GM12891 (cell line): ENCODE measurements at regions not wholly inside any gene's neighbourhood (a gene's known extent, or its start where the extent isn't known, plus 50 kb on each side); places are given as distances from the start of the nearest gene placed in this dataset.

Source experiments
- PAX5 ChIP-seq: IDR thresholded peaks from 2 replicates; pipeline ENCODE4 v1.6.1; 2011; ENCODE audit warnings: low read length, moderate library complexity, mild to moderate bottlenecking; ENCODE audit not compliant: insufficient read depth, severe bottlenecking
- POLR2A ChIP-seq: IDR thresholded peaks from 2 replicates; pipeline ENCODE4 v1.6.1; 2011; ENCODE audit warnings: low read depth, low read length, control low read depth
- POLR2AphosphoS5 ChIP-seq: IDR thresholded peaks from 2 replicates; pipeline ENCODE4 v1.6.1; 2011; ENCODE audit warnings: low read depth, low read length, control low read depth
- POU2F2 ChIP-seq: IDR thresholded peaks from 2 replicates; pipeline ENCODE4 v1.6.1; 2011; ENCODE audit warnings: low read depth, mild to moderate bottlenecking, control low read depth, low read length, moderate library complexity
- SPI1 ChIP-seq: IDR thresholded peaks from 2 replicates; pipeline ENCODE4 v1.6.1; 2011; ENCODE audit warnings: low read depth, low read length, control low read depth
- TAF1 ChIP-seq: IDR thresholded peaks from 2 replicates; pipeline ENCODE4 v1.6.1; 2011; ENCODE audit warnings: low read depth, low read length, control low read depth

DNA sequence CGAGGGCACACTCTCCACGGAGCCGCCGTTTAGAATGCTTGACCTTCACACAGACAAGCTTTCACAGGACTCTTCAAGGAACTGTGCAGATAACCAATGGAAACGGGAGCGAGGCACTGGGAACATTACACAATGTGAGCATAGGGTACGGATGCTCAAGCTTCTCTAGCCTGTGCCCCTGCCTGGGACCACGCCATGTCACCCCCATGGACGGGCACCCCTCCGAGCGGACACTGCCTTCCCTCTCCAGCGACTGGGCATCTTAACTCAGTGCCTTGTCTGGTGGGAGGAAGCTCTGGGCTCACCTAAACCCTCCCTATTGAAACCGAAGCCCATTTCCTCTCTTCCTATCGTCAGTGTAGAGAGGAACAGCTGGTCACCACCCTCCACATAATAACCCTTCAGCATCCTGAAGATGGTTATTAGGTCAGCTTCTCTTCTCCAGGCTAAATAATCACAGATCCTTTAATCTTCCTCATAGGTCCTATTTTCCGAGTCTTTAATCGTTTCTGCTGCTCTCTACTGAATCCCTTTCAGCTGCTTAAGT lies 626.7 kb downstream of the GALR1 start:
- TF ChIP-seq POLR2A = no peak
- TF ChIP-seq POU2F2 = no peak
- TF ChIP-seq TAF1 = no peak
- no peak for TF ChIP-seq POLR2AphosphoS5
- 0 out of 2 replicates have a peak, but pooled peaks have one; percentile 13 for TF ChIP-seq SPI1
- TF ChIP-seq PAX5 = no peak
